Activated naive CD8-positive, alpha-beta T cell treated with anti-CD3 and anti-CD28 coated beads, Interleukin-2, amount 10 ng/mL, durations not matched to agents 7 days and 5 days (primary cell): ENCODE measurements at regions not wholly inside any gene's neighbourhood (a gene's known extent, or its start where the extent isn't known, plus 50 kb on each side); places are given as distances from the start of the nearest gene placed in this dataset.

ENCODE experiments used
- ATAC-seq: fragments of 150-1000 bp; cut with Tn5 transposase; one replicate; pipeline ENCODE4 v1.10.0; 2021; ENCODE audit warnings: low read depth, moderate library complexity
- POLR2A ChIA-PET: fragments of 350-600 bp; sonication (Branson Sonifier 250); formaldehyde crosslinking; loops from one replicate; lab custom pipeline; 2021; ENCODE audit warnings: antibody characterized with exemption; lab: Charles Lee
- DNase-seq: peaks from one replicate; pipeline ENCODE4 v3.0.0; 2021
- H3K27ac Mint-ChIP-seq: one replicate; pipeline ENCODE4 v1.8.0; 2022; ENCODE audit warnings: mild to moderate bottlenecking, mixed read lengths
- H3K27me3 Mint-ChIP-seq: one replicate; pipeline ENCODE4 v1.8.0; 2022; ENCODE audit warnings: mild to moderate bottlenecking, moderate library complexity, mixed read lengths
- H3K36me3 Mint-ChIP-seq: one replicate; pipeline ENCODE4 v1.8.0; 2021; ENCODE audit warnings: mild to moderate bottlenecking, mixed read lengths
- H3K4me1 Mint-ChIP-seq: one replicate; pipeline ENCODE4 v1.8.0; 2021; ENCODE audit warnings: mixed read lengths
- H3K4me3 Mint-ChIP-seq: one replicate; pipeline ENCODE4 v1.8.0; 2022; ENCODE audit warnings: mild to moderate bottlenecking, moderate library complexity, mixed read lengths
- H3K9me3 Mint-ChIP-seq: one replicate; pipeline ENCODE4 v1.8.0; 2021; ENCODE audit warnings: mixed read lengths

GRCh38 chr10:3542185-3542611 lies 242.8 kb downstream of the KLF6 start:
- no peaks in the 10 kb centered on the region for H3K4me1 Mint-ChIP-seq
- DNase-seq: no peak
- H3K27ac Mint-ChIP-seq: no peak overlapping the region
- H3K36me3 Mint-ChIP-seq: no peaks in the 10 kb centered on the region
- POLR2A ChIA-PET: no interaction called here
- no peak for ATAC-seq
- H3K4me3 Mint-ChIP-seq: no peak overlapping the region
- H3K27me3 Mint-ChIP-seq: peaks cover 2% of the 10 kb centered on the region
- H3K9me3 Mint-ChIP-seq: peaks cover 4% of the 10 kb centered on the region

DNA sequence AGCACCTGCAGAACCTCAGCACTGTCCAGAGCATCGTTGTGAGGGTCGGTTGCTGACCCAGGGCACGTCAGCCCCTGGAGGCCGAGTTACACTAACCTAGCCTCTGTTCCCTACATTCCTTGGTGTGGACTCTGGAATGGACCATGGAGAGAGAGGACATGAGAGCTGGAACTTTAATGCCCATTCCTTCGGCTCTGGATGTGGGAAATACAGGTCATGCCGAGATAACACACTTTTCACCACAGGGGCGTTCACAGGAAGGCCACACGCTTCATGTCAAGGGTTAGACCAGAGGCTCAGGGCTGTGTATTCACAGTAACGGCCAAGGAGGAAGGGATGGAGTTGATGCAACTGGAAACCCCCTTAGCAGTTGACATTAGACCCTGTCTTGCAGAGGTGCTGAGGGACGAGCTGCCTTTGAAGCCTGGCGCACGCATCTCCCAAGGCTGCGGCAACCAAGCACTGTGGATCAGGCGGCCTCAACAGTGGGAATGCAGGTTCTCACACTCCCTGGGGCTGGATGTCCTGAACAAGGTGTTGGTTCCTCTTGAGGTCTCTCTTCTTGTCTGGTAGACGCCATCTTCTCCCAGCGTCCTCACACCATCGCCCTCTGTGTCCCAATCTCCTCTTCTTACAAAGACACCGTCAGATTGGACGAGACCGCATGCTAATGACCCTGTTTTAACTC lies 245.2 kb downstream of the KLF6 start:
- DNase-seq: no peak
- Mint-ChIP-seq H3K36me3 (no peaks in the 10 kb centered on the region), H3K27ac (no peak overlapping the region), H3K27me3 (peaks cover 2% of the 10 kb centered on the region), H3K4me1 (no peaks in the 10 kb centered on the region), H3K4me3 (no peak overlapping the region), H3K9me3 (no peaks in the 10 kb centered on the region)
- ATAC-seq: no peak
- POLR2A ChIA-PET: no interaction called here

DNA sequence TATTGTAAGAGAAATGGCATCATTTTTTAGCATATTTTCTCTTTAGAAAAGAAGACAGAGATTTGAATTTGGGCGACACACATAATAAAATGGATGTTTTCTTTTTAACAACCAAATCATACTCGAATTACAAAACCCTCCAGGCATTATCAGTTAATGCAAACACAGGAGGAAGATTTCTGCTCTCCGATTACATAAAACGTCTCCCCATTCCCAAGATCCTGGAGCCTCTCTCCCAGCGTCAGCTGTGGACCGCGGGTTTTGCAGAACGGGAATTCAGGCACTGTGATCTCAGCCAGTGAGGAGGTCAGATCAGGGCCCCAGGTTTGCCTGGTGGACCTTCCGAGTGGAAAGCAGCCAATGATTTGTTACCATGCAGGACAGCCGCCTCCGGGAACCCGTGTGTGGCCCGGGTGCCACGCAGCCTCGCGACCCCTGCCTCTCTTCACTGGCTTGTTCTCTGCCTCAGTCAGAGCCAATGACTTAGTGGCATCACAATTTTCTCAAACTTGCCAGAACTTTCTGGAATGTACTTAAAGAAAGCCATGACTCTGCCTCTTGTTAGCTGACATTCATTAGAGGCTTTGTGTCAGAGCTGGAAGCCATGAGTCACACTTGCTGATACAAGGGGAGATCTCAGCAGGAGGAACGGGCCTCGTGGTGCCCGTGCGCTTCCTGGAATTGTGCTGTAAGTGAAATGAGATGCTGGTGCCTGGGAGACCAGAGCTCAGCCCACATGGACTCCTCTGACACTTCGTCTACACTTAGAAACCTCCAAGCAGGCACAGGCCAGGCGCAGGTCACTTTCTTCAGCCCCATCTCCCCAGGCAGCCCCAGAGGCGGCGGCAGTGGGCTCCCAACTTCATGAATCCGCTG lies 246.1 kb downstream of the KLF6 start:
- ATAC-seq (no peak), DNase-seq (no peak)

GRCh38 chr10:3538291-3538655 lies 246.7 kb downstream of the KLF6 start:
- Mint-ChIP-seq H3K4me3 (no peak overlapping the region), H3K36me3 (no peaks in the 10 kb centered on the region), H3K4me1 (no peaks in the 10 kb centered on the region), H3K27ac (no peak overlapping the region), H3K27me3 (peaks cover 8% of the 10 kb centered on the region), H3K9me3 (no peaks in the 10 kb centered on the region)
- ATAC-seq: no peak
- POLR2A ChIA-PET: no interaction called here
- no peak for DNase-seq

More for the DNA sequence above, 246.1 kb downstream of the KLF6 start:
- Mint-ChIP-seq H3K27ac (no peak overlapping the region), H3K36me3 (no peaks in the 10 kb centered on the region), H3K27me3 (peaks cover 6% of the 10 kb centered on the region), H3K4me1 (no peaks in the 10 kb centered on the region), H3K9me3 (no peaks in the 10 kb centered on the region), H3K4me3 (no peak overlapping the region)
- POLR2A ChIA-PET: no interaction called here

DNA sequence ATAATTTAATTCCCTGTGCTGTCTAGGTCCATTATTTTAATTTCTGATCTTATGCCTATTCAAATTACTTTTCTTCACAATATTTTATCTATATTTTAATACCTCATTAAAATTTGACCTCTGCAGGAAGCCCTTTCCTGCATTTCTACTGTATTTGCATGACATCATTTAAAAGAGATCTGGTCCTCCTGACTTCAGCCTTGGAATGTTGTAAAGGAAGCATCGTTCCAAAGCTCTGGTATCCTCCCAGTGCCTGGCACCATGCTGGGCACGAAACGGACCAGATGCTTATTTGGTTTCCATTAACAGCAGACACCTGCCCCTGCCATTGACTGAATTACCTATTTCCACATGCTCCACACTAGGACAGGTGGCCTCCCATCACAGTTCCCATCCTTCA lies 247.5 kb downstream of the KLF6 start:
- POLR2A ChIA-PET: no interaction called here
- Mint-ChIP-seq H3K27me3 (peaks cover 8% of the 10 kb centered on the region), H3K36me3 (no peaks in the 10 kb centered on the region), H3K27ac (no peak overlapping the region), H3K4me3 (no peak overlapping the region), H3K9me3 (no peaks in the 10 kb centered on the region), H3K4me1 (no peaks in the 10 kb centered on the region)
- ATAC-seq: no peak
- no peak for DNase-seq

DNA sequence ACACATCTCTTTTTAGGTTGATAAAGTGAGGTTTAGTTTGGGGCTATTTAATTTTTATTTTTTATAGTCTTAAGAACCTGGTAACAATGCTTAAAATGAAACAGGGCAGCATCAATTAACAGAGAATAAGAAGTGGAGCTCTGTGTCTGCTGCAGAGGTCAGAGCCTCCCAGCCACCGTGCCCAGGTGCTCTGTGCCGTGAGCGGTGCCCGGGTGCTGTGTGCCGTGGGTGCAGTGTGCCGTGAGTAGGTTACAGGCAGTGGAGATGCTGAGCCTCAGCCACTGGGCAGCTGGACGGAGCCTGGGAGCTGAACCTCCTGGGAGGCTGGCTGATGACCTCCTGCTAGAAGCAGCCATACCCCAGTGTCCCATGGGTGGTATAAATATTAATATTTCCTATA lies 250.0 kb downstream of the KLF6 start:
- Mint-ChIP-seq H3K27ac (no peak overlapping the region), H3K9me3 (no peaks in the 10 kb centered on the region), H3K4me1 (no peaks in the 10 kb centered on the region), H3K4me3 (no peak overlapping the region), H3K36me3 (no peaks in the 10 kb centered on the region), H3K27me3 (peaks cover 6% of the 10 kb centered on the region)
- POLR2A ChIA-PET: no interaction called here
- no peak for ATAC-seq
- DNase-seq: no peak

DNA sequence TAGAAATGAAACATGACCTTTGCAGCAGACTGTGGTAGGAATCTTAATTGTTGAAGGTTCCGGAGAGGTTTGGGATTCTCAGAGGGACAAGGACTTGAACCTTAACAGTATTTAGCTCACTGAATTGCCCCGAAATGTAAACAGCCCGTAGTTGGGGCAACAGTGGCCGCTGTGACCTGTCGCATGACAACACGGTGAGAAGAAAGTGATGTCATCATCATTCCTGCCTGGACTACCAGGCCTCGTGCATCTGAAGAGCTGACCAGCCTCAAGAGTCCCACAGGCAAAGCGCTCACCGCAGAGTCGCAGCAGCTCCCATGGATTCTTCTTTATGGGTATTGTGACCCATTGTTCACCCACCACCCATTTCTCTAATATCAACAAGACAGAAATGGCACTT lies 250.6 kb downstream of the KLF6 start:
- POLR2A ChIA-PET: no interaction called here

DNA sequence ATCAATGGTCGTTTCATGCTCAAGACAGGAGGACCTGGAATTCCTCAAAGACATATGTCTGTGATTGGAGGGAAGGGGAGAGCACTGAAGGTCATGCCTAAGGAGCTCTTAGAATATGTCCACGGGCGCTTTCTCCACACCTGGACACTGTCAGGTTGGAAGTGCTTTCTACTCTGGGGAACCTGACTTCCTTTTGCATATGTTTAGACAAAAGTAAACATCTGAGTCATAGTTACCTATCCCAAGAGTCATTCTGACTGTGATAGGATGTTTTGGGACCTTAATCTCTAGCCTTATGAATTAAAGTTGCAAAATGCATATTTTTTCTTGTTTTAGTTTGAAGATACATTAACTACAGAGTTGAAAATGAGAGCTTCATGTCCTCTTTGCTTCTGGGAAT lies 251.7 kb downstream of the KLF6 start:
- Mint-ChIP-seq H3K9me3 (no peaks in the 10 kb centered on the region), H3K36me3 (no peaks in the 10 kb centered on the region), H3K27ac (no peak overlapping the region), H3K4me1 (no peaks in the 10 kb centered on the region), H3K4me3 (no peak overlapping the region), H3K27me3 (peaks cover 6% of the 10 kb centered on the region)
- ATAC-seq (no peak), DNase-seq (no peak)
- POLR2A ChIA-PET: no interaction called here

More for the DNA sequence above, 250.6 kb downstream of the KLF6 start:
- H3K36me3 Mint-ChIP-seq: no peaks in the 10 kb centered on the region
- no peak for DNase-seq
- peaks cover 6% of the 10 kb centered on the region for H3K27me3 Mint-ChIP-seq
- H3K4me3 Mint-ChIP-seq: no peak overlapping the region
- no peak overlapping the region for H3K27ac Mint-ChIP-seq
- no peaks in the 10 kb centered on the region for H3K9me3 Mint-ChIP-seq
- no peak for ATAC-seq
- H3K4me1 Mint-ChIP-seq: no peaks in the 10 kb centered on the region

- H3K4me3 Mint-ChIP-seq: no peak overlapping the region
- DNase-seq (no peak), ATAC-seq (no peak)
- H3K4me1 Mint-ChIP-seq: no peaks in the 10 kb centered on the region
- no peaks in the 10 kb centered on the region for H3K36me3 Mint-ChIP-seq
- peaks cover 6% of the 10 kb centered on the region for H3K27me3 Mint-ChIP-seq
- H3K27ac Mint-ChIP-seq: no peak overlapping the region
- no peaks in the 10 kb centered on the region for H3K9me3 Mint-ChIP-seq
- POLR2A ChIA-PET: no interaction called here
Observed at GRCh38 chr10:3532644-3533043, 252.4 kb downstream of the KLF6 start.

- Mint-ChIP-seq H3K4me3 (no peak overlapping the region), H3K27ac (no peak overlapping the region), H3K9me3 (no peaks in the 10 kb centered on the region), H3K36me3 (no peaks in the 10 kb centered on the region), H3K4me1 (no peaks in the 10 kb centered on the region), H3K27me3 (peaks cover 11% of the 10 kb centered on the region)
- DNase-seq (no peak), ATAC-seq (no peak)
- POLR2A ChIA-PET: no interaction called here
Observed at GRCh38 chr10:3531670-3532069, 253.3 kb downstream of the KLF6 start.

- H3K4me3 Mint-ChIP-seq: no peak overlapping the region
- ATAC-seq (no peak), DNase-seq (no peak)
- H3K4me1 Mint-ChIP-seq: no peaks in the 10 kb centered on the region
- no peak overlapping the region for H3K27ac Mint-ChIP-seq
- POLR2A ChIA-PET: no interaction called here
- no peaks in the 10 kb centered on the region for H3K9me3 Mint-ChIP-seq
- H3K36me3 Mint-ChIP-seq: no peaks in the 10 kb centered on the region
- H3K27me3 Mint-ChIP-seq: peaks cover 12% of the 10 kb centered on the region
Observed at GRCh38 chr10:3530783-3531645, 254.0 kb downstream of the KLF6 start.

DNA sequence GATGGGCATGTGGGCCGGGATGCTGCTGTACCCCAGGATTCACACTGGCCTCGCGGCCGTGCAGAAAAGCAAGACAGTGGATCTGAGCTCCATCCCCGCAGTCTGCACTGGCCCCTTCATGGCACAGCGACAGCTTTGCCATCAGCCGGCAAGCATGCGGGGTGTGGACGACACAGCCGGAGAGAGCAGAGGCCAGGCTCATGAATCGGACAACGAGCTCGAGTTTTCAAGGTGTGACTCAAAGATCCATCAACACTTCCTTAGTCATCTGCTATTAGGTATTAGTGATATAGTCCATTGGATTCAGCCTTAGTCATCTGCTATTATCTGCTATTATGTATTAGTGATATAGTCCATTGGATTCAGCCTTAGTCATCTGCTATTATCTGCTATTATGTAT lies 254.7 kb downstream of the KLF6 start:
- H3K4me3 Mint-ChIP-seq: no peak overlapping the region
- no peaks in the 10 kb centered on the region for H3K9me3 Mint-ChIP-seq
- DNase-seq (no peak), ATAC-seq (no peak)
- no peaks in the 10 kb centered on the region for H3K36me3 Mint-ChIP-seq
- POLR2A ChIA-PET: no interaction called here
- no peaks in the 10 kb centered on the region for H3K4me1 Mint-ChIP-seq
- H3K27me3 Mint-ChIP-seq: peaks cover 17% of the 10 kb centered on the region
- H3K27ac Mint-ChIP-seq: no peak overlapping the region

DNA sequence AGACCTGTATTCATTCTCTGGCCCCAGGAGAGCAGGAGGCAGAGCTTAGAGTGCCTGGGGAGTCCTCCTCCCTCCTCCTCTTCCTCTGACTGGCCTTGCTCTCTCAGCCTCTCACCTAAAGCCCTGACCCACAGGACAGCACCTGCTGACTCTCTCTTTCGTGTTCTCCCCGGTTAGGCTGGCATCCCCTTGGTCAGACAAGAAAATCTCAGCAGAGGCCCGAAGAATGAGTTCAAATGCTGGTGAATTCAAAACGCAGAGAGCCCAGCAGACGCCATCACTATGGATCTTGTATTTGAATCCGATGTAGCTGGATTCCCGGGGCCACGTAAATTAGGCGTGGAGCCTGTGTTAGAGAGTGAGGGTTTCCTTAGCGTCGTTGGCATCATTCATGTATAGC lies 255.3 kb downstream of the KLF6 start:
- H3K27ac Mint-ChIP-seq: no peak overlapping the region
- ATAC-seq (no peak), DNase-seq (no peak)
- H3K4me1 Mint-ChIP-seq: no peaks in the 10 kb centered on the region
- peaks cover 18% of the 10 kb centered on the region for H3K27me3 Mint-ChIP-seq
- H3K9me3 Mint-ChIP-seq: no peaks in the 10 kb centered on the region
- H3K4me3 Mint-ChIP-seq: no peak overlapping the region
- POLR2A ChIA-PET: no interaction called here
- no peaks in the 10 kb centered on the region for H3K36me3 Mint-ChIP-seq
